BLaER1 (cell line): ENCODE measurements at regions not wholly inside any gene's neighbourhood (a gene's known extent, or its start where the extent isn't known, plus 50 kb on each side); places are given as distances from the start of the nearest gene placed in this dataset.
"Not testable (repeated sequence)": the region's sequence is repeated elsewhere in the genome, so short reads cannot be mapped to it uniquely, and the experiment has no call there.

Experiments used
- H3K27ac ChIP-seq: shearing (Covaris generic); formaldehyde crosslinking; 2 replicates; pipeline ENCODE4 v1.8.1; 2022
- H3K27me3 ChIP-seq: shearing (Covaris generic); formaldehyde crosslinking; 2 replicates; pipeline ENCODE4 v1.8.1; 2022
- H3K36me3 ChIP-seq: shearing (Covaris generic); formaldehyde crosslinking; 2 replicates; pipeline ENCODE4 v1.8.1; 2022
- H3K4me1 ChIP-seq: shearing (Covaris generic); formaldehyde crosslinking; 2 replicates; pipeline ENCODE4 v1.8.1; 2022
- H3K4me2 ChIP-seq: shearing (Covaris generic); formaldehyde crosslinking; 2 replicates; pipeline ENCODE4 v1.8.1; 2022
- H3K4me3 ChIP-seq: shearing (Covaris generic); formaldehyde crosslinking; 2 replicates; pipeline ENCODE4 v1.8.1; 2022
- H3K9ac ChIP-seq: shearing (Covaris generic); formaldehyde crosslinking; 2 replicates; pipeline ENCODE4 v1.8.1; 2022
- H3K9me3 ChIP-seq: shearing (Covaris generic); formaldehyde crosslinking; 2 replicates; pipeline ENCODE4 v1.8.1; 2022
- H4K20me1 ChIP-seq: shearing (Covaris generic); formaldehyde crosslinking; 2 replicates; pipeline ENCODE4 v1.8.1; 2022
- Cebpa-rat ChIP-seq: shearing (Covaris generic); IDR thresholded peaks from 2 replicates; pipeline ENCODE4 v1.8.1; 2022

DNA sequence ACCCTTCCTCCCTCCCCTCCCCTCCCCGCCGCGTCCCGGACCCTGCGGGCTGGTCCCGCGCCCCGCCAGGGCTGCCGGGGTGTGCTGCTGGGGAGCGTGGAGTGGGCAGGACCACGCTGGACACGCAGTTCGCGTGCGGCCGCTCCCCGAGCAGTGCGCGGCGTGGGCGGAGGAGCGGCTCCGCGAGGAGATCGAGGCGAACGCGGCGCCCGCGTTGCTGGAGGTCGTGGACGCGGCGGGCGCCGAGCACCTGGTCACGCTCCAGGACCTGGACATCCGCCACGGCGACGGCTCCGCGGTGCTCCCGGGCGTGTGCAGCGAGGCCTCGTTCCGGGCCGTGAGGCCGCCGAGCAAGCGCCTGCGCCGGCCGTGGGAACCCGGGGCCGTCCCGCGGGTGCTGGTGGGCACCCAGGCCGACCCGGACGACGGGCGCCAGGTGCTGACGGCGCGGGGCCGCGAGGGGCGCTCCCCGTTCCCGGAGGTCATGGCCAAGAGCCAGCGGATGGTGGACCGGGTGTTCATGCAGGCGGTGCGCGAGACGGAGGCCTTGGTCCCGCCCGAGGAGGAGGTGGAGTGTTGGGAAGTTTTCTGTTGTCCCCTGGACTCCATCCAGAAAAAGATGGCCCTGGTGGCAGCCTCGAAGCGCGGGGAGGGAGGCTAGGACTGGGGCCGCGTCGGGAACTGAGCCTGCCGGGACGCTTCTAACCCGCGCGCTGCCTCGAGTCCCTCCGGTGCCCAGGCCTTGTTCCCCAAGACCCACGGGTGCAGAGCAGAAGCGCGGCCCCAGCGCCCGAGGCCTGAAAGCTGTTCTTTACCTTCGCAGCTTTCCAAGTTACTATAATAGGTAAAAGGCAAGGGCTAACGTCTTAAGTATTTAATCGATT, 54.7 kb upstream of the EIF5 start:
- no peak overlapping the region for H3K9ac ChIP-seq

GRCh38 chr14:103280278-103280928, 53.6 kb upstream of the EIF5 start:
- no peaks in the 10 kb centered on the region for H3K4me1 ChIP-seq
- no peaks in the 10 kb centered on the region for H4K20me1 ChIP-seq
- no peak overlapping the region for H3K4me3 ChIP-seq
- H3K4me2 ChIP-seq: no peak overlapping the region
- no peak for TF ChIP-seq Cebpa-rat
- H3K9me3 ChIP-seq: peaks cover 28% of the 10 kb centered on the region
- H3K9ac ChIP-seq: no peak overlapping the region
- no peak overlapping the region for H3K27ac ChIP-seq
- no peaks in the 10 kb centered on the region for H3K36me3 ChIP-seq
- no peaks in the 10 kb centered on the region for H3K27me3 ChIP-seq

More for the DNA sequence above, 54.7 kb upstream of the EIF5 start:
- no peaks in the 10 kb centered on the region for H3K4me1 ChIP-seq
- no peaks in the 10 kb centered on the region for H3K36me3 ChIP-seq
- H3K27me3 ChIP-seq: no peaks in the 10 kb centered on the region
- peaks cover 38% of the 10 kb centered on the region for H3K9me3 ChIP-seq
- no peaks in the 10 kb centered on the region for H4K20me1 ChIP-seq
- no peak for TF ChIP-seq Cebpa-rat
- H3K4me2 ChIP-seq: no peak overlapping the region
- H3K27ac ChIP-seq: no peak overlapping the region
- H3K4me3 ChIP-seq: no peak overlapping the region

DNA sequence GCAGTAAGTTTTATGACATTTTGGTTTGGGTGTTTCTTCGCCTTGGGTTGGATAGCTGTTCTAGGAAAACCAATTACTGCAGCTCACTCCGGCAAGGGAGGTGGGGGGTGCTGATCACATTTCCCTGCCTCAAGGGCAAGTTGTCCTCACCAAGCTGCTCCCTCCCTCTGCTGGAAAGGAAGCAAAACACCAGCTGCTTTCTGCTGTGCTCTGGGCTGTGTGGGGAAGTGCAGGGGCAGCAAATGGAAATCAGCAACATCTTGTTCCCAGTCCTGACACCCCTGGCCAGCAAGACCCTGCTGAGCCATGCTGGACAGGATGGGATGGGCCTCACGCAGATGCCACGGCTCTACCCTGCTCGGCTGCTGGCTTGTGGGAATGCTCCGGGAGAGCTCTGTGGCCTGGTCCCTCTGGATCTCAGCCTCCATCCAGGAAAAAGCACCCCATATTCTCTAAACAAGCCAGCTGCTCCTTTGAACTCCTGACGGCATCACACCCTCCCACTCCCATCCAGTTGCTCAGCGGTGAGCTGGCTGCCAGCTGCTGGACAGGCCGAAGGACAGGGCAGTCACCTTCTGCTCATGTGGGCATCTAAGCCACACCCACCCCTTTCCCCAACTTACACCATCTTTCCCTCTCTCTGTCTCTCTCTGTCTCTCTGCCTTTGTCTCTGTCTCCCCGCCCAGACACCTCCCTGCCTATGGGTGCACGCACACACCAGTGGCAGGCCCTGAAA, 52.4 kb upstream of the EIF5 start:
- no peak for TF ChIP-seq Cebpa-rat
- no peak overlapping the region for H3K4me3 ChIP-seq

GRCh38 chr14:103282309-103282708, 51.7 kb upstream of the EIF5 start:
- H3K4me3 ChIP-seq, H3K4me2 ChIP-seq, H3K27me3 ChIP-seq, H3K36me3 ChIP-seq, H4K20me1 ChIP-seq, H3K4me1 ChIP-seq, H3K9ac ChIP-seq, H3K27ac ChIP-seq: not testable (repeated sequence)
- peaks cover 27% of the 10 kb centered on the region for H3K9me3 ChIP-seq

More for the DNA sequence above, 52.4 kb upstream of the EIF5 start:
- Histone ChIP-seq H3K9ac (no peak overlapping the region), H3K36me3 (no peaks in the 10 kb centered on the region), H3K9me3 (peaks cover 27% of the 10 kb centered on the region), H3K27ac (no peak overlapping the region), H4K20me1 (no peaks in the 10 kb centered on the region), H3K27me3 (no peaks in the 10 kb centered on the region), H3K4me2 (no peak overlapping the region), H3K4me1 (no peaks in the 10 kb centered on the region)

DNA sequence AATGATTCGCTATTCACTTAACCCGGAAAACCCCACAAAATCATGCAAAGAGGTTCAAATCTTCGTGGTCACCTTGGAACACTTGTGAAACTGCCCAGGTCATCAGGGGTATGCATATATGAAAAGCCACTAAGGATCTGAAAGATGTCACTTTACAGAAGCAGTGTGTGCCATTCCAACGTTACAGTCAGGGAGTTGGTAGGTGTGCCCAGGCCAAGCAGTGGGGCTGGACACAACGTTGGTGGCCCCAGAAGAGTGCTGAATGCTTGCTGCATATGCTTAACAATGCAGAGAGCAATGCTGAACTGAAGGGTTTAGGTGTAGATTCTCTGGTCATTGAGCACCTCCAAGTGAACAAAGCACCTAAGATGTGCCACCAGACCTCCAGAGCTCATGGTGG, 51.1 kb upstream of the EIF5 start:
- Histone ChIP-seq H3K27me3 (no peaks in the 10 kb centered on the region), H3K4me2 (no peak overlapping the region), H3K27ac (no peak overlapping the region), H4K20me1 (no peaks in the 10 kb centered on the region), H3K9ac (no peak overlapping the region), H3K4me3 (no peak overlapping the region), H3K9me3 (peaks cover 22% of the 10 kb centered on the region), H3K36me3 (no peaks in the 10 kb centered on the region), H3K4me1 (no peaks in the 10 kb centered on the region)
- TF ChIP-seq Cebpa-rat: no peak

- Histone ChIP-seq H3K36me3 (no peaks in the 10 kb centered on the region), H3K4me1 (no peaks in the 10 kb centered on the region), H3K9me3 (peaks cover 13% of the 10 kb centered on the region), H3K9ac (no peak overlapping the region), H3K27ac (no peak overlapping the region), H4K20me1 (no peaks in the 10 kb centered on the region), H3K4me2 (no peak overlapping the region), H3K4me3 (no peak overlapping the region), H3K27me3 (no peaks in the 10 kb centered on the region)
- TF ChIP-seq Cebpa-rat: no peak
Measured at GRCh38 chr14:103283916-103284315, 50.1 kb upstream of the EIF5 start.
